GM12801 (cell line): ENCODE measurements at regions not wholly inside any gene's neighbourhood (a gene's known extent, or its start where the extent isn't known, plus 50 kb on each side); places are given as distances from the start of the nearest gene placed in this dataset.

Experiments
- TF ChIP-seq, protein P1 (sequence below): IDR thresholded peaks from one replicate; pipeline ENCODE4 v1.5.1; 2011; ENCODE audit warnings: control low read depth; ENCODE audit not compliant: insufficient read length; ENCODE audit errors: extremely low read depth

- TF ChIP-seq, protein P1, sequence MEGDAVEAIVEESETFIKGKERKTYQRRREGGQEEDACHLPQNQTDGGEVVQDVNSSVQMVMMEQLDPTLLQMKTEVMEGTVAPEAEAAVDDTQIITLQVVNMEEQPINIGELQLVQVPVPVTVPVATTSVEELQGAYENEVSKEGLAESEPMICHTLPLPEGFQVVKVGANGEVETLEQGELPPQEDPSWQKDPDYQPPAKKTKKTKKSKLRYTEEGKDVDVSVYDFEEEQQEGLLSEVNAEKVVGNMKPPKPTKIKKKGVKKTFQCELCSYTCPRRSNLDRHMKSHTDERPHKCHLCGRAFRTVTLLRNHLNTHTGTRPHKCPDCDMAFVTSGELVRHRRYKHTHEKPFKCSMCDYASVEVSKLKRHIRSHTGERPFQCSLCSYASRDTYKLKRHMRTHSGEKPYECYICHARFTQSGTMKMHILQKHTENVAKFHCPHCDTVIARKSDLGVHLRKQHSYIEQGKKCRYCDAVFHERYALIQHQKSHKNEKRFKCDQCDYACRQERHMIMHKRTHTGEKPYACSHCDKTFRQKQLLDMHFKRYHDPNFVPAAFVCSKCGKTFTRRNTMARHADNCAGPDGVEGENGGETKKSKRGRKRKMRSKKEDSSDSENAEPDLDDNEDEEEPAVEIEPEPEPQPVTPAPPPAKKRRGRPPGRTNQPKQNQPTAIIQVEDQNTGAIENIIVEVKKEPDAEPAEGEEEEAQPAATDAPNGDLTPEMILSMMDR, result no peak
Observed at GRCh38 chr3:159852266-159852665, 136.4 kb upstream of the IL12A start.

GRCh38 chr3:159852821-159853505, 135.7 kb upstream of the IL12A start:
- TF ChIP-seq, protein P1, result no peak

DNA sequence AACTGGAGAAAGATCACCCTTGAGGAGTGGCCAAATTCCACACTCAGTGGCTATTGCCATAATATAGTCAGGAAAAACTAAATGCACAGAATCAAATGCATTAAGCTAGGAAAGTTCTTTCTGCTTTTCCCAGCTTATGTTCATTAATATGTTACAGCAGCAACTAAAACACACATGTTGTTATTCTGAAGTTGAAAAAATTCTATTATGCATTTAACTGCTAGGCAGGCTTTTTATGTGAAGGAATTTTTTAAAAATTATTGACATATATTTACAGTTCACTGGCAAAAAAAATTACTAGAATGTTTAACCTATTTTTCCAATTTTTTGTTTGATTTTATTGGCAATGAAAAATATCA, 135.2 kb upstream of the IL12A start:
- TF ChIP-seq, protein P1, result no peak

DNA sequence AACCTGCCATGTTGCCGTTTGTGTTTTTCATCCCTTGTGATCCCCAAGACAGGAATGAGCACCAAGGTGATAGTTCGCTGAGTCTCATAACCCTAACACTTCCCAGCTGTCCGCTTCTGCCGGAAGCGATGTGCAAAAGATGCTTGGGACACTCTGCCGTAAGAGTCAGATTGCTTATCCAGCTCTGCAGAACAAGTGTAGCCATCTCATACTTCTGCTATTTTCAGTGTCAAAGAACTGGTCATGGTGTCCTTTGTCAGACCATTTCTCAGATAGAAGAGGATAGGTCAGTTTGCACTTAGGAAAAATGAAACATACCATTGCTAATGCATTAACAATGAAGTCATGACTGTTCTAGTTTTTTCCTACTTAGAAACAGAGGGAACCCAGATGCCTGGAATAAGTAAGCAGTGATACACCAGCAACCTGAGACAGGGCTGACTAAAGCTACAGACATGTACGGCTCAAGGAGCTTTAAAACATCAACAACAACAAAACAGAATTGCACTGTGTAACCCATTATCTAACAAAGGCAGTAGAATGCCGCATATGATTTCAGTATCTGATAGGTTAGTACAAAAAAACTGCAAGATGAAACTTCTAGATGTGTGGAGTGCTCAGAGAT, 134.0 kb upstream of the IL12A start:
- TF ChIP-seq, protein P1, result no peak

DNA sequence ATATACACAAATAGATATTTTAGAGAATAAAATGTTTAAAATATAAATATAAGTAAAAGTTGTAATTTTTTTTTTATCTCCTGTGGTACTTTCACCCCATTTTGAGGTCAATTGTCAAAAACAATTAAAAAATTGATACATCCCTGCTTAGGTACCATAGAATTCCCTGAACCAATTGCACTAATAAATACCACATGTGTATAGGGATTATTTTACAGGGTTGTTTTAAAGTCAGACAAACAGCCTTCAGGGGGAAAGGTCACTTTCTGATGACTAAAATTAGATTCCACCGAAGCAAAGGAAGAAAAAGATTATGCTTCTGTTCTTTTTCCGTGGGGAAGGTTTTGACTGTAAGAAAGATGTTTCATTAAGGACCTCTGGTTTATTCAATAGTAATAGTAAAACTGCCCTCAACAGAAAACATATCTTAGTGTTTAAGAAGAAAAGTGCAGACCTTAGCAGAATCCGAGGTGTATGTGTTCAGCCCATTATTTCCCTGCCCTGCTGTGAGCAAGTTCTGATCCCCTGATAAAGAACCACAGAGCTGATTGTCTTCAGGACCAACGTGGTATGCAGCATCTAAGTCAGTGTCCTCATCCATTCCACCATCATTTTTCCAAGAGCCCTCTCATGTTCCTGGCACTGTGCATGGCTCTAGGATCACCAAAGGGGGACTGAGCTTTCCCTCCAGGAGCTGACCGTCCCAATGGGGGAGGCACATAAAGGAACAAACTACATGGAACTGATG, 132.9 kb upstream of the IL12A start:
- TF ChIP-seq, protein P1, result no peak

GRCh38 chr3:159856590-159857104, 132.0 kb upstream of the IL12A start:
- TF ChIP-seq, protein P1, result no peak

DNA sequence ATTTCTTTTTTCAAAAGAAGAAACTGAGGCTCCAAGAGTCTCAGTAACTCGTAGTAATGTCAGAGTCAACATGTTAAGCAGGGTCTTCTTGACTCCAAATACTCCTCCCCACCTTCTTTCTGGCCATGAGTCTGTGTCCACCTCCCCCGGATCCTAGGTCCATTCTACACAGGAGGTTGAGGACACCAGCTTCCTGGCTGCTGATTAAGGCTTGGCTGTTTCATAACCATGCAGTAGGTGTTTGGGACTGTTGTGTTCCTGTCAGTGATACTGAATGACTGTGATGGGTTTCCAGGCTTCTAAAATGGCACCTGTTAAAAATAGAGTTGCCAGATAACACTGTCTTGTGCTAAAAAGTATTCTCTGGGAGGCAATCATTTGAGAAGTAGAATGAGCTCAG, 130.8 kb upstream of the IL12A start:
- TF ChIP-seq, protein P1, result no peak
